Activated T-cell treated with anti-CD3 and anti-CD28 coated beads, Interleukin-2, amount 50 U/mL, for 4 hours (primary cell): ENCODE measurements at regions not wholly inside any gene's neighbourhood (a gene's known extent, or its start where the extent isn't known, plus 50 kb on each side); places are given as distances from the start of the nearest gene placed in this dataset.
"Not testable (repeated sequence)": the region's sequence is repeated elsewhere in the genome, so short reads cannot be mapped to it uniquely, and the experiment has no call there.

Experiments
- ATAC-seq, 2 donors: fragments of 200-7000 bp; cut with Tn5 transposase; one replicate each; pipeline ENCODE4 v1.10.0; 2021
- DNase-seq: peaks from one replicate; pipeline ENCODE4 v3.0.0-alpha.2; 2020
- H3K27me3 Mint-ChIP-seq: one replicate; pipeline ENCODE4 v1.8.0; 2021; ENCODE audit warnings: low read depth, mixed read lengths
- H3K36me3 Mint-ChIP-seq: one replicate; pipeline ENCODE4 v1.8.0; 2022; ENCODE audit warnings: mixed read lengths; ENCODE audit not compliant: insufficient read depth
- H3K4me1 Mint-ChIP-seq: one replicate; pipeline ENCODE4 v1.8.0; 2021; ENCODE audit warnings: low read depth, mixed read lengths
- H3K4me3 Mint-ChIP-seq: one replicate; pipeline ENCODE4 v1.8.0; 2021; ENCODE audit warnings: mild to moderate bottlenecking, moderate library complexity, mixed read lengths
- H3K9me3 Mint-ChIP-seq: one replicate; pipeline ENCODE4 v1.8.0; 2021; ENCODE audit warnings: mixed read lengths

DNA sequence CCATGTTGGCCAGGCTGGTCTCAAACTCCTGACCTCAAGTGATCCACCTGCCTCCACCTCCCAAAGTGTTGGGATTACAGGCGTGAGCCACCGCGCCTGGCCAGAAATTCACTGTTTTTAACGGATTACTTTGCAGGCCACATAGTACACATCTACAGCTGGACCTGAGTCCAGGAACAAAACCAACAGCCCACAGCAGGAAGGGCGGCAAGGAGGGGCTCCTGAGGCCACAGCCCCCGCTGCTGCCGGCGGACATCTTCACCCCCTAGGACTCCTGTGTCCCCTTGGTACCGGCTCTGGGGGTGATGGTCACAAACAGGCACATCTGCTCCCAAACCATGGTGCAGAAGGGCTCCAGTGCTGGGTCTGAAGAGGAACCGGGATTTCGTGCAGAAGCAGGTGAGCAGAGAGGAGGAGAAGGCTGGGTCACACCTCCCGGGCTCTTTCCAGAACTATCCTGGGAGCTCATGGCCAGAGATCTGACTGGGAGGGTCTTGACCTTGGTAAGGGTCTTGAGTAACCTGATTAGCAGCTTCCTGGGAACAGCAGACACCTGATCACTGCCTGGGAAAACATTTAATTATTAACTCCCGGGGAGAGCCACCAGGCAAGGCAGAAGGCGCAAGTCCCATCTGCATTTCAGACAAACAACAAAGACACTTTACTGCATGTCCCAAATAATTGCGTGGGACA, 99.9 kb downstream of the SHANK2 start:
- H3K4me1 Mint-ChIP-seq, ATAC-seq, H3K4me3 Mint-ChIP-seq, H3K9me3 Mint-ChIP-seq, H3K36me3 Mint-ChIP-seq, DNase-seq: not testable (repeated sequence)
- H3K27me3 Mint-ChIP-seq, result peaks cover 23% of the 10 kb centered on the region

DNA sequence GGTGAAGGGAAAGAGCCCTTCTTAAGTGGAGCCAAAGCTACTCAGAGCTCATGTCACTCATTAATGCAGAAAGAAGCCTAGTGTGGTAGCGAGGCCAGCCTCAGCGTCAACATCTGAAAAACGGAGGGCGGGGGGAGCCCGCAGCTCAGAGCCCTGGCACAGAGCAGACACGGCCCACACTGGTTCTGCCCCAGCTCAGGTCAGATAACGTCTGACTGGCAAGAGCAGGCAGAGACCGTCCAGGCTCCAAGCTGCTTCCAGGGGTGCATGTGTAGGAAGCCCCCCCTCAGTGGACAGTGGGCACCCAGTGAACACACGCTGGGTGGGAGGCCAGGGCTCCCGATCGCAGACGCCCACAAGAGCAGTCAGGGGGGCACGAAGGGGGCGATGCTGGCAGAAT, 100.8 kb downstream of the SHANK2 start:
- Mint-ChIP-seq H3K4me1 (peaks cover 2% of the 10 kb centered on the region), H3K27me3 (peaks cover 21% of the 10 kb centered on the region), H3K9me3 (peaks cover 3% of the 10 kb centered on the region), H3K4me3 (no peak overlapping the region), H3K36me3 (no peaks in the 10 kb centered on the region)
- DNase-seq, result no peak
- no peak for ATAC-seq

DNA sequence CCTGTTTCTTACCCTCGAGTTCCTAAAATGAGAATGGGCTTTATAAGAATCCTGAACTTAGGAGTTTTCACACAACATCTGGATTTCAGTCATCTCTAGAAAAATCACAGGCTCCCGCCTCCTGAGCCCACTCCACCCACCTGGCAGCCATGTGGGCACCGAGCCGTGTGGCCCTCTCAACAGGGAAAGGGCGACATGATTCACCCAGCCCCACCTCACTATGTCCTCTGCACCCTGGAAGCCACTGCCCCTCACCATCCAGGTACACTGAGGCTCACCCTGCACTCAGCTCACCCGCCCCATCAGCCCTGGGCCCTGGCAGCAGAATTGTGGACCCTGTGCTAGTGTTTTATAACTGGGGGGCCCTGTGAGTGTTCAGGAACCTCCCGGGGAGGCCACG, 101.5 kb downstream of the SHANK2 start:
- DNase-seq (no peak), ATAC-seq (no peak)
- Mint-ChIP-seq H3K4me3 (no peak overlapping the region), H3K27me3 (peaks cover 16% of the 10 kb centered on the region), H3K36me3 (no peaks in the 10 kb centered on the region), H3K4me1 (peaks cover 2% of the 10 kb centered on the region), H3K9me3 (peaks cover 3% of the 10 kb centered on the region)

DNA sequence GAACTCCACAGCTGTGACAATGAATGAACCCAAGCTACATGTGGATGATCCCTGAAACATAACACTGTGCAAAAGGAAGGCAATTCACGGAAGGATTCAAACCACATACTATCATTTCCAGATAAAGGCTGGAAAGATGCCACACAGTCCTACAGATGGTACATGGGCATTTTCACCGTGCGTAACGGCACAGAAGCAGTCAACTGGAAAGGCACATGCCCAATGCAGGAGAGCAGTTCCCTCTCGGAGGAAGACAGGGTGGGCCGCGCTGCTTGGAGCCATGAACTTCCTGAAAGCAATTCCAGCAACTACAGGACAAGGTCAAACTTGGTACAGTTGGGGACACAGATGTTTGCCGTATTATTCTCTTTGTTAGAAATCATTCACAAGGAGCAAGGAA, 103.7 kb downstream of the SHANK2 start:
- Mint-ChIP-seq H3K36me3 (no peaks in the 10 kb centered on the region), H3K4me1 (peaks cover 2% of the 10 kb centered on the region), H3K27me3 (peaks cover 14% of the 10 kb centered on the region), H3K9me3 (peaks cover 3% of the 10 kb centered on the region), H3K4me3 (no peak overlapping the region)
- ATAC-seq (no peak), DNase-seq (no peak)

DNA sequence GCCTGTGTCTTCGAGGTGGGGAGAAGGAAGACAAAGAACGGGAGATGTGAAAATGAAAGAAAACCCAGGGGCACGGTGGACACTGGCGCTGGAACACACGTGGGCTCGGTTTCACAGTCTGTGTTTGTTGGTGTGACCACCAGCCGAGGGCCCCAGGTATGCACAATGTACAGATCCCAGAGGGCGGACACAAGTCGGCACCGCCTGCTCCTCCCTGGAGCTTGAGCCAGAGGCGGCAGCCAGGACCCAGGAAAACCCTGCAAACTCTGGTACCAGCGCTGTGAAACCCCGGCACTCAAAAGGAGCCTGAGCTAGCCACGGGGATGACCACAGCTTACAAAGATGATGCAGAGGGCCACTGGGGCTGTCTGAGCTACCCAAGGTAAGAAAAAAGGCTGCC, 105.0 kb downstream of the SHANK2 start:
- Mint-ChIP-seq H3K4me1 (no peaks in the 10 kb centered on the region), H3K27me3 (peaks cover 7% of the 10 kb centered on the region), H3K4me3 (no peak overlapping the region), H3K9me3 (peaks cover 3% of the 10 kb centered on the region), H3K36me3 (no peaks in the 10 kb centered on the region)
- DNase-seq (no peak), ATAC-seq (no peak)

DNA sequence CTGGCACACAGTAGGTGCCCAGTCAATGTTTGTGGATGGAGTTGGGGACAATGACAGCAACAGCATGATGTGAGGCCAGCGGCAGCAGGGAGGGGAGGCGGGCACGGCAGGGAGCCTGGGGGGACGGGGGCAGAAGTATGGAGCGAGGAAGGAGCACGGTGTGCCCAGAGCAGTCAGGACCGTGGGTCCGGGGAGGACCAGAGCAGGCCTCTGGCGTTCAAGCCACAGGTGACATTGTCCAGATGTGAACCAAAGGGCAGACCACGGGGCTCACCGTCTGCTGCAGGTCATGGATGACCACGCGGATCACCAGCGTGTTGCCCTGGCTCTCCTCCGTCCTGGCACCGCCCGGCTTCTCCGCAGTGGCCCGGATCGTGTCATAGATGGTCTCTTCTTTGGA, 105.5 kb downstream of the SHANK2 start:
- Mint-ChIP-seq H3K4me1 (no peaks in the 10 kb centered on the region), H3K9me3 (peaks cover 3% of the 10 kb centered on the region), H3K36me3 (no peaks in the 10 kb centered on the region), H3K4me3 (no peak overlapping the region), H3K27me3 (peaks cover 5% of the 10 kb centered on the region)
- DNase-seq (no peak), ATAC-seq (no peak)

DNA sequence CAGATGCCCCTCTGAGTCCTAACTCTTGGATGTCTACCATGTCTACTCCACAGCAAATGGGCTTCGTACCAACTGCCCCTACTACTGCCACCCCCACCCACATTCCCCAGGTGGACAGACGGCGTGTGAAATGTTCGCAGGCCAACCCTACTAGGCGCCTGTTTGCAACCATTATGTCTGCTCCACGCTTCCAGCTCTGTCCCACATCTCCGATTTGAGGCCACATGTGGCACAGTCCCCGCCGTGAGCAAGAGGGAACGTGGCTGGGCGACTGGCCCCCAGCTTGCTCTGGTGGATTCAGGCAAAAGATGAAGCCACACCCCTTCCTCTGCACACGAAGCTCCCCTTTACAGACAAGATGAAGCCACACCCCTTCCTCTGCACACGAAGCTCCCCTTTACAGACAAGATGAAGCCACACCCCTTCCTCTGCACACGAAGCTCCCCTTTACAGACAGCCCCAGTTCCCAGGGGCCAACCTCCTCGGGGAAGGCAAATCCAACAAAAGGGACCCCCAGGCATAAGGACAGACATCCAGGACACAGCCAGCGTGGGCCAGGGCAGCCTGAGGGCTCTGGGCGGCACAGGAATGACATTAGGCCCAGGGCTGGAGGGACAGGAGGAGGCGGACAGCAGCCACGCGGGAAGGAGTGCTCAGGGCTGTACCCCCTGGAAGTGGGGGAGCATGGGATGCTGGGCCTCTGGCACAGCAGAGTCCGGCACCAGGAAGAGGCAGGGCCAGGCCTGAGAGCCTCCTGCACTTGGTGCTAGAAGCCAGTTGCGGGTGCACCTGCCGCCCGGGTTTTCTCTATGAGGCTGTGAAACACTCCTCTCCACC, 106.2 kb downstream of the SHANK2 start:
- no peak for ATAC-seq
- H3K4me1 Mint-ChIP-seq, result no peaks in the 10 kb centered on the region
- peaks cover 3% of the 10 kb centered on the region for H3K27me3 Mint-ChIP-seq
- H3K36me3 Mint-ChIP-seq, result no peaks in the 10 kb centered on the region
- H3K4me3 Mint-ChIP-seq, result no peak overlapping the region
- H3K9me3 Mint-ChIP-seq, result peaks cover 3% of the 10 kb centered on the region
- DNase-seq, result no peak

DNA sequence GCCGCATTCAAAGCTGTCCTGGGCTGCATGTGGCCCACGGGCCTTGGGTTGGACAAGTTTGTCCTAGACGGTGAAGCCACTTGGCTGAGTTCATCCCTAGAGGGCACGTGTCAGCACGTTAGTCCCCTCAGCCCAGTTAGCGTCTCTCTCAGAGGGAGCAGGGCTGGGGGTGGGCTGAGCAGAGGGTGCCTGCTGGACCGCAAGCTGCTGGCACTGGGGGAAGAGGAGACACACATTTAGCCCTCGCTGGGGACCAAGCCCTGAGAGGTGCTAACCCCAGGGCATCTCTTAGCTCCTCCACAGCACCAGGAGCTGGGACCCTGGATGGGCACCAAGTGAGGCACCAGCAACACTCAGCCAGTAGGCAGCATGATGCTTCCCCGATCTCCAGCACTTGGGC, 107.0 kb downstream of the SHANK2 start:
- no peaks in the 10 kb centered on the region for H3K4me1 Mint-ChIP-seq
- ATAC-seq (no peak), DNase-seq (no peak)
- H3K4me3 Mint-ChIP-seq, result no peak overlapping the region
- peaks cover 3% of the 10 kb centered on the region for H3K9me3 Mint-ChIP-seq
- H3K27me3 Mint-ChIP-seq, result peaks cover 3% of the 10 kb centered on the region
- no peaks in the 10 kb centered on the region for H3K36me3 Mint-ChIP-seq

DNA sequence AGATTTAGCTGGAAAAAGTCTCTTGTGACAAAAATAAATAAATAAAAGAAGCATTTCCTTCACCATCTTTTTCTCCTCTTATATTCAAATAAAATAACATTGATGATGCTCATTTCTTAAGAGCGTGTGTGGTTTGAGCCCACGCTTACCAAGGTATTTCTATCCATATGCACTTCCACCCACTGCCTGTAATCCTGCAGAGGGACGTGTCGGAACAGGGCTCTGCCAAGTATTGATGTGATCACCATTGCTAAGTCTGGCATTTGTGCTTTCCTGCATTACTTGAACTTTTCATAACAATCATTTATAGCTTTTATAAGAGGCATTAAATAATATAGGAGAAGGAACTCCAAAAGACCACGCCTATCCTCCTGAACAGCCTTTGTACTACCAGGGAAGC, 107.6 kb downstream of the SHANK2 start:
- peaks cover 3% of the 10 kb centered on the region for H3K27me3 Mint-ChIP-seq
- no peaks in the 10 kb centered on the region for H3K36me3 Mint-ChIP-seq
- peaks cover 3% of the 10 kb centered on the region for H3K9me3 Mint-ChIP-seq
- no peak overlapping the region for H3K4me3 Mint-ChIP-seq
- DNase-seq, result no peak
- H3K4me1 Mint-ChIP-seq, result no peaks in the 10 kb centered on the region
- no peak for ATAC-seq

DNA sequence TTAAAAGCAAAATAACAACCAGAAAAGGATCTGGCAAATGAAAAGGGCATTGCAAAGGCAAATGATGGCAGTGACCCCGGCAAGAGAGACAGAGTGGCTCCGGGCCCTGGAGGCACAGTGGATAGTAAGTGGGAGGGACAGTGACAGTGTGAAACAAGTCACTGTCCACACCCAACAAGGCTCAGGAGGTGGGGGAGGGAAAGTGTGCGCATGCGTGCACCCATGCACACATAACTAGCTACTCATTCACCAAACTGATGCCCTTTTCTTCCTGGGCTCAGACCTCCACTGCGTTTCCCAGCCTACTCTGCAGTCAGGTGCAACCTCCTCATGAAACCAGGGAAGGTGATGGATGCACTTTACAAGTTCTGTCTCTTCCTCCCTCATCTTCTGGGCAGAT, 108.4 kb downstream of the SHANK2 start:
- ATAC-seq (no peak), DNase-seq (no peak)
- peaks cover 3% of the 10 kb centered on the region for H3K27me3 Mint-ChIP-seq
- no peaks in the 10 kb centered on the region for H3K4me1 Mint-ChIP-seq
- no peaks in the 10 kb centered on the region for H3K9me3 Mint-ChIP-seq
- H3K4me3 Mint-ChIP-seq, result no peak overlapping the region
- no peaks in the 10 kb centered on the region for H3K36me3 Mint-ChIP-seq

DNA sequence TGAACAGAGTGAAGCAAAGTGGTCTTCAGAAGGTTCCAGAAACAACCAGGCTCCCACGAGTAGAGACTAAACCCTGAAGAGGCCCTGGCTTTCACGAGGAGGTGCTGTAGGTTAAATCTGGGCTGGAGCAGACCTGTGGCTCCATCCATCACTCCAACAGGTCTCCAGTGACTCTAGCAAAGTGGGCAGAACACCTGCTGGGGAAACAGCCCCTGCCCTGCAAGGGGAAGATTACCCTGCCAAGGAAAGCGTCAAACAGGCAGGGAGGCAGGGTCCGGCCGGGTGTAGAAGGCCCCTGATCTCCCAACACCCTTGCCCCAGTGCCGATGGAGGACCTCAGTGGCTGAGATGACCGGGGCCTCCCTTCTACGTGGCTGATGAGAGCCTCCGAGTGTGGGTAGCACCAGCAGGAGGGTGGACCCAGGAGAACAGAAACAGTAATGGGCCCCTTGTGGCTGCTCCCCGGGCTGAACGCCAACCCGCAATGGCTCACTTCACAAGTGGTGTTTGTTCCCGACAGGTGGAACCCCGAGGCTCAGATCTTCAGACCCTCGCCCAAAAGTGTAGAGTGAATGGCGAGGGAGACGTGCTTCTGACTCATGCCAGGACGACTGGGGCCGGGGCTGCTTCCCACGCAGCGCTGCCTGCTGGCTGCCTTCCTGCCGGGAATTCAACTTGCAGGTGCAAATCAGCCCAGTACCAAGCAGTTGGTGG, 112.0 kb downstream of the SHANK2 start:
- DNase-seq (no peak), ATAC-seq (no peak)
- H3K27me3 Mint-ChIP-seq, result peaks cover 3% of the 10 kb centered on the region
- H3K9me3 Mint-ChIP-seq, result no peaks in the 10 kb centered on the region
- no peaks in the 10 kb centered on the region for H3K36me3 Mint-ChIP-seq
- H3K4me1 Mint-ChIP-seq, result no peaks in the 10 kb centered on the region
- H3K4me3 Mint-ChIP-seq, result no peak overlapping the region

DNA sequence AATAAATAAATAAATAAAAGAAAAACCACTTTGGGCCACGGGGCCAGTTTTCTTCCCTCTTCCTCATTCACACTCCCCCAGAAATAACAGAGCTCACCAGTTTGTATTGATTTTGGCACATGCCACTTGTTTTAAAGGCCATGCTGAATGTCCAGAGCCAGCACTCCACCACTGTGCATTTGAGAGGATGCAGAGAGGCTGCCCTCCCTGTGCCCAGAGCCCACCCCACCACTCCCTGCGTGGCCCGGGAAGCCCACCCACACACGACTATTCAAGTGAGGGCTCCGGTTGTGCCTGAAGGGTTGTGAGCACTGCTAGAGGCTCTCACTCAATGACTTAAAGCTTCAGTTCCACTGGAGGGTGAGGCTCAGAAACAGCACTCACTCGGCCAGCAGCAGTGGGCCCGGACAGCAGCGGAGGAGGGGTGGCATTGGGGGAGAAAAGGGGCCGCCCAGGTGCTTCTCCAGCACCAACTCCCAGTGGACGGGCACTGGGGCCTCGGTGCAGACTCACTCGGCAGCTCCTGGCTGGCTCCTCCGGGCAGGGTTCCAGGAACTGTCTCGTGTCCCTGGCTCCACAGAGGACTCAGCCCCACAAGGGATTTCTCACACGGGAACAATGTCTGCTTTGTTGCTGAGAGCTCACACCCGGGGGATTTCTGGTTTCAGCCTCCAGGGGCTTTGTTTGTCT, 112.7 kb downstream of the SHANK2 start:
- Mint-ChIP-seq H3K27me3 (peaks cover 3% of the 10 kb centered on the region), H3K9me3 (no peaks in the 10 kb centered on the region), H3K4me1 (no peaks in the 10 kb centered on the region), H3K36me3 (no peaks in the 10 kb centered on the region), H3K4me3 (no peak overlapping the region)
- ATAC-seq, result no peak
- DNase-seq, result no peak

DNA sequence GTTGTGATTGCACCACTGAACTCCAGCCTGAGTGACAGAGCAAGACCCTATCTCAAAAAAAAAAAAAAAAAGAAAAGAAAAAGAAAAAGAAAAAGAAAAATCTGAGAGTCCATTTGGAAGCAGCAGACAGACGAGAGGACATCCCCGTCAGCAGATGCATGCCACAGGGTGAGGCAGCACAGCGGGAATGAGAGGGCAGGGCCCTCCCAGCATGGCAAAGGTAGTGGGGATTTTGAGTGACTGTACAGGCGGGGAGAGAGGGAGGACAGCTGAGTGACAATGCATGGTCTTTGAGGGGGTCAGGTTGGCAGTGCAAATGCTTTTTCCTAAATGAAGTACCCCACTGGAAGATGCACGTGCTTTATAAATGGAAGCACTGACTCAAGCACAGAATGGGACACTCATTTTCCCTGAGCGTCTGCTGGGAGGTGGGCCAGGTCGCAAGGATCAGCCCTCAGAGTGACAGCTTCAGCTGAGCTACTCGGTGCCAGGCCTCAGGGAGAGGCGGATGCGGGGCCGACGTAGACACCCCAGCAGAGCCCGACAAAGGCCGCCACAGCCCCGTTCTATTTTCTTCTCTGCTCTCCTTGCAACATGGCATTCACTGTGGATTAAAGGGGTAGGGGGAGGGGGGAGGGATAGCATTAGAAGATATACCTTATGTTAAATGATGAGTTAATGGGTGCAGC, 113.5 kb downstream of the SHANK2 start:
- H3K36me3 Mint-ChIP-seq, result no peaks in the 10 kb centered on the region
- no peak for ATAC-seq
- no peaks in the 10 kb centered on the region for H3K9me3 Mint-ChIP-seq
- DNase-seq, result no peak
- no peak overlapping the region for H3K4me3 Mint-ChIP-seq
- H3K4me1 Mint-ChIP-seq, result no peaks in the 10 kb centered on the region
- peaks cover 3% of the 10 kb centered on the region for H3K27me3 Mint-ChIP-seq

DNA sequence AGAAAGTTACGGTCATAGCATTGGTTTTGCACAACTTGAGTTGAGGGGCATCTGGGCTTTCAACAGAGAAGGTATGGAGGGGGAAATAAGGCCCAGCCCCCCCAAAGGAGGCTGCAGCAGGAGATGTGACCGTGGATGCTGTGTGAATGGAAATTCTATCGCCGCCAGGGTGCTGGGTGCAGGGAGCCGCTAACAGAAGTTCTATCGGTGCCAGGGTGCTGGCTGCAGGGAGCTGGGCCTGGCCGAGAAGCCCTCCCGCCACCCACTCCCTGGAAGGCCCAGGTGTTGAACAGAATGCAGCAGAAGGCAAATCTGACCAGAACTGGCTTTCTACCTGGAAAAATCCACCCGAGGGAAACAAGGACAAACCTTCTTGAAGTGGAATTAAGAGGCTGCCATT, 115.0 kb downstream of the SHANK2 start:
- H3K36me3 Mint-ChIP-seq, result no peaks in the 10 kb centered on the region
- H3K4me3 Mint-ChIP-seq, result no peak overlapping the region
- no peak for DNase-seq
- H3K27me3 Mint-ChIP-seq, result peaks cover 4% of the 10 kb centered on the region
- no peaks in the 10 kb centered on the region for H3K9me3 Mint-ChIP-seq
- no peak for ATAC-seq
- H3K4me1 Mint-ChIP-seq, result no peaks in the 10 kb centered on the region
